Ascending aorta (tissue), 2 donors: ENCODE measurements at regions not wholly inside any gene's neighbourhood (a gene's known extent, or its start where the extent isn't known, plus 50 kb on each side); places are given as distances from the start of the nearest gene placed in this dataset.

ENCODE experiments used
- DNase-seq, 2 donors: peaks; one replicate each; pipeline ENCODE4 v3.0.0-alpha.2; 2019; ENCODE audit warnings: low spot score in 2 of 2
- H3K27ac ChIP-seq, 2 donors: fragments of 200-600 bp; sonication (generic); one replicate each; pipeline ENCODE4 v1.5.1; 2016 to 2017; ENCODE audit warnings: mild to moderate bottlenecking in 1 of 2
- H3K27me3 ChIP-seq: fragments of 200-600 bp; sonication (generic); one replicate; pipeline ENCODE4 v1.5.1; 2017
- H3K36me3 ChIP-seq, 2 donors: fragments of 200-600 bp; sonication (generic); one replicate each; pipeline ENCODE4 v1.5.1; 2016
- H3K4me1 ChIP-seq, 2 donors: fragments of 200-600 bp; sonication (generic); one replicate each; pipeline ENCODE4 v1.5.1; 2016 to 2017; ENCODE audit warnings: mild to moderate bottlenecking in 1 of 2
- H3K4me3 ChIP-seq, 2 donors: fragments of 200-600 bp; sonication (generic); one replicate each; pipeline ENCODE4 v1.5.1; 2016 to 2017; ENCODE audit warnings: mild to moderate bottlenecking in 1 of 2
- H3K9me3 ChIP-seq, 2 donors: fragments of 200-600 bp; sonication (generic); one replicate each; pipeline ENCODE4 v1.5.1; 2016
- CTCF ChIP-seq, 3 experiments: fragments of 200-600 bp in 2 of 3; fragments of 450-650 bp in 1 of 3; sonication (generic) in 2 of 3; IDR thresholded peaks; one replicate each; pipeline ENCODE4 v1.5.1; 2016 to 2019; ENCODE audit warnings: antibody characterized with exemption in 3 of 3, mild to moderate bottlenecking in 1 of 3, moderate library complexity in 1 of 3
- intact Hi-C: fragments of 100-400 bp; cut with DNase I; formaldehyde crosslinking; loops from one replicate; pipeline ENCODE4 v1.15.1; 2023

DNA sequence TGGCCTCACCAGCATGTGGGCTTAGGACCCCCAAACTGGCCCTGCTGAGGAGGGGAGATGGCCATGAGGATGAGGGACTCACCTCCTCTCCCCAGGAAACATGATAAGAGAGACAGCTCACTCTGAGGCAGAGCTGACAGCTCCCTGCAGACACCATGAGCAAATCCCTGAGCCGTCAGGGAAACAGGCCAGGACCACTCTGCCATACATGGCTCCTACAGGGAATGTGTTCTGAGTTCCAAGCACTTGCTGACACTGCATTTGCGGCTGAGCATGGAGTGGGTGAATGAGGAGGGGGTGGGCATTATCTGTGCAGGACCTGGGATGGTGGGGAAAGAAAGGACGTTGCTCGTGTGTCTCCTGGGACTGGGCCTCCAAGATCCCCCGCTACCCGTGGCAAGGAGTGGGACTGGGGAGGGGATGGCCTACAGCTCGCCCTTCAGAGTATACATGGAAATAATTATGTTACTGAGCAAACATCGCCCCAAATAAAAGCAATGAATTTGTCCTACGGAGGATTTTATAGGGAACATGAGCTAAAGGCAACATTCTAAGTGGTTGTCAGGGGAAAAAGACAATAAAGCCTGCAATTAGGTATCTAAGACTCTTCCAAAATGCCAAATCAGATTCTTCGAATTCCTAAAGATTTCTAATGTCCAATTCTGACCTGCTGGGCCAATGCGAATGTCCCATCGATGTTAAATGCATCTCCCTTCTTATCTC lies 355.9 kb upstream of the AJAP1 start:
- no peak for DNase-seq
- no peak for TF ChIP-seq CTCF (IDR thresholded peaks at IDR 0.05)
- Histone ChIP-seq H3K9me3 (no peaks in the 10 kb centered on the region), H3K27me3 (no peaks in the 10 kb centered on the region), H3K4me1 (no peaks in the 10 kb centered on the region), H3K36me3 (no peaks in the 10 kb centered on the region), H3K4me3 (no peak overlapping the region), H3K27ac (no peak overlapping the region)
- intact Hi-C loops = no loop called here

GRCh38 chr1:4301007-4301406 lies 353.4 kb upstream of the AJAP1 start:
- Histone ChIP-seq H3K27me3 (no peaks in the 10 kb centered on the region), H3K9me3 (no peaks in the 10 kb centered on the region), H3K27ac (no peak overlapping the region), H3K4me3 (no peak overlapping the region), H3K4me1 (no peaks in the 10 kb centered on the region), H3K36me3 (no peaks in the 10 kb centered on the region)
- TF ChIP-seq CTCF (IDR thresholded peaks at IDR 0.05) = no peak
- intact Hi-C loops = no loop called here
- no peak for DNase-seq

DNA sequence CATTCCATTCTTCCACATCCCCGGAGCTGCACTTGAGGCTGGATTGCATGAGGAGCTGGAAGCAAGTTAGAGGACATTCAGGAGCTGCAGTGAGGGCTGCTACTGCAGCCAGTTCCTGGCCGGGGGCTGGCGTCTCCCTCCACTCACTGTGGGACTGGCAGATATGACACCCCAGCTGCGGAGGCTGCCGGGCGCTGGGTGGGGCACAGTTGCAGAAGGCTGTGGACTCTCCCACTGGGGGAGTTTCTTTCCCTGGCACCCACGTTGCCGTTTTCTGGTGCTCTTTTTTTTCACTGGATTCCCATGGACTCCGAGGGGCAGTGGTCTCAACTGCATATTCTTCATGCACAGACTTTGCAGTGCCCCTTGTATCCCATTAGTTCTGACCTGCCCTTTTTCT lies 351.1 kb upstream of the AJAP1 start:
- no peak overlapping the region for H3K4me3 ChIP-seq
- DNase-seq = no peak
- no peaks in the 10 kb centered on the region for H3K4me1 ChIP-seq
- no peaks in the 10 kb centered on the region for H3K9me3 ChIP-seq
- H3K27ac ChIP-seq = no peak overlapping the region
- intact Hi-C loops = no loop called here
- no peaks in the 10 kb centered on the region for H3K36me3 ChIP-seq
- TF ChIP-seq CTCF (IDR thresholded peaks at IDR 0.05) = no peak
- no peaks in the 10 kb centered on the region for H3K27me3 ChIP-seq

DNA sequence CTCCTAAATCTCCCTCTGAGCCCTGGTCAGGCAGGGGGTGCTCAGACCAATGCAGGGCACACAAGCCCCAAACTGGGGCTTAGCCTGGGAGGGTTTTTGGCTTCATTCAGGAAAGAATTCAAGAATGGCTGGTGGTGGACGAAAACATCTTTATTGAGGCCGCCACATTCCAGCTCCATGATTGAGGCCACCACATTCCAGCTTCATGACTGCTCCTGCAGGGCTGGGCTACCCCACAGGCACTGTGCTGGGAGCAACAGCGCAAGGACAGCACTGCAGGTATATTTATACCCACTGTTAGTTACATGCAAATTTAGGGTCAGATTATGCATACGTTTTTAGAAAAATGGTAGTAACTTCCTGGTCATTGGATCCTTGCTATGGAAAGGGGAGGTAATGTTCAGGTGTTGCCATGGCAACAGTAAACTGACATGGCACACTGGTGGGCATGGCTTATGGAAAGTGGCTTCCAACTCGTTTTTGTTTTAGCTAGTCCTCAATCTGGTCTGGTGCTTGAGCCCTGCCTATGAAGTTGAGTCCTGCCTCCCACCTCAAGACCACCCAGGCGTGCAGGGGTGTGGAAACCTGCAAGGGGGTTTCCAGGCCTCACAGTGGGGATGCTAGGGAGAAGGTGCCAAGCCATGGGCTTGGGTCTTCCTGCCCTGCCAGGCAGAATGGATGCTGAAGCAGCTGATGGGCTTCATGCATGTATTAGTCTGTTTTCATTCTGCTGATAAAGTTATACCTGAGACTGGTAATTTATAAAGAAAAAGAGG lies 348.7 kb upstream of the AJAP1 start:
- TF ChIP-seq CTCF (IDR thresholded peaks at IDR 0.05) = no peak
- DNase-seq = no peak
- Histone ChIP-seq H3K4me1 (no peaks in the 10 kb centered on the region), H3K27ac (no peak overlapping the region), H3K27me3 (no peaks in the 10 kb centered on the region), H3K9me3 (no peaks in the 10 kb centered on the region), H3K4me3 (no peak overlapping the region), H3K36me3 (no peaks in the 10 kb centered on the region)
- intact Hi-C loops = no loop called here

DNA sequence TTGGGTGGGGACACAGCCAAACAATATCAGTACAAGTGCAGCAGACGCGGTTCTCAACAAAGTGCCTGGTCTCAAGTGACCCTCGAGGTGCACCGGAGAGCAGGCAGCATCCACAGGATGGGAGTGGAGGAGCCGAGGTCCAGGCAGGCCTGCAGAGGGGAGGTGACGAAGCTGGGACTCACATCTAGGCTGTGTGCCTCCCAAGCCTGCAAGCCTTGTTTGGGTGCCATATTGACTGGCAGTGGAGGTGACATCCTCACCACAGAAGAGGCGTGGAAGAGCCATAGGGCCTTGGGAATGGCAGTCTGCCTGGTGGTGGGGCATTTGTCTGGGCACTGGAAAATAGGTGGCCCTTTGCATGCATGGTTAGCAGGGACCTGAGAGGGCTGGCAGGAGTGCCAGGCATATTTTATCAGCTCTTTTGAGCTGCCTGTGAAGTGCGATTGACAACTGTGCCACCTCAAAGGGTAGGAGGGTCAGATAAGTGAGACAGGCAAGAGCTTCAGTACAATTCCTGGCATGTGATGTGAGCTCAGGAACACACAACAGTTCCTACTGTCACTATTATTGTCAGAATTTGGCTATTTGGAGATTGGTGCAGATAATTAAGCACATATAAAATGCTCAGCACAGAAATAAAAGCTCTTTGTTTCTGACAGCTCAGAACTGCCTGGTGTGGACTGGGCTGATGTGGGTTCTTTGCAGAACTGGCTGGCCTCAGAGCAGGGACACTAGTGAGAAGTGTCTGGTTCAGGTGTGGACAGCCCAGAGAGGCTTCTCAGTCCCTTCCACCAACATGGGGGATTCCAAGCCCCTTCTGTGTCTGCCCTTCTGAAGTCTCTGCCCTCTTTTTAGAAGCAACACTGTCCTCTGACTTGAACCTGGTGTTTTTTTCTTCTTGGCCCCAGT lies 347.6 kb upstream of the AJAP1 start:
- H3K36me3 ChIP-seq = no peaks in the 10 kb centered on the region
- no peak overlapping the region for H3K4me3 ChIP-seq
- no peaks in the 10 kb centered on the region for H3K27me3 ChIP-seq
- H3K9me3 ChIP-seq = no peaks in the 10 kb centered on the region
- DNase-seq = no peak
- H3K4me1 ChIP-seq = no peaks in the 10 kb centered on the region
- intact Hi-C loops = no loop called here
- no peak overlapping the region for H3K27ac ChIP-seq
- TF ChIP-seq CTCF (IDR thresholded peaks at IDR 0.05) = no peak
